WTC11 (cell line): ENCODE measurements at regions not wholly inside any gene's neighbourhood (a gene's known extent, or its start where the extent isn't known, plus 50 kb on each side); places are given as distances from the start of the nearest gene placed in this dataset.

Experiments used
- ATAC-seq: fragments of 200-7000 bp; cut with Tn5 transposase; 2 replicates; pipeline ENCODE4 v1.10.0; 2021; ENCODE audit warnings: mild to moderate bottlenecking, moderate library complexity
- CTCF ChIA-PET: fragments of 300-600 bp; sonication (Branson Sonifier 250); formaldehyde crosslinking; loops from one replicate; lab custom pipeline; 2021; ENCODE audit warnings: antibody characterized with exemption; lab: Charles Lee
- POLR2A ChIA-PET: fragments of 350-600 bp; sonication (Branson Sonifier 250); formaldehyde crosslinking; loops from one replicate; lab custom pipeline; 2021; ENCODE audit warnings: antibody characterized with exemption; lab: Charles Lee
- DNase-seq: peaks from one replicate; pipeline ENCODE4 v3.0.0; 2021; ENCODE audit warnings: low spot score
- H3K27ac Mint-ChIP-seq: 2 replicates; pipeline ENCODE4 v1.8.0; 2021; ENCODE audit warnings: mixed read lengths
- H3K27me3 Mint-ChIP-seq: 2 replicates; pipeline ENCODE4 v1.8.0; 2021; ENCODE audit warnings: low read depth, mild to moderate bottlenecking, moderate library complexity, mixed read lengths
- H3K36me3 Mint-ChIP-seq: 2 replicates; pipeline ENCODE4 v1.8.0; 2021; ENCODE audit warnings: mixed read lengths
- H3K4me1 Mint-ChIP-seq: 2 replicates; pipeline ENCODE4 v1.8.0; 2022; ENCODE audit warnings: mixed read lengths
- H3K4me3 Mint-ChIP-seq: 2 replicates; pipeline ENCODE4 v1.8.0; 2021; ENCODE audit warnings: mild to moderate bottlenecking, moderate library complexity, mixed read lengths
- H3K9me3 Mint-ChIP-seq: 2 replicates; pipeline ENCODE4 v1.8.0; 2021; ENCODE audit warnings: mixed read lengths
- CBFB ChIP-seq: sonication (generic); formaldehyde crosslinking; IDR thresholded peaks from 2 replicates; pipeline ENCODE4 v1.8.1; 2022; ENCODE audit warnings: mild to moderate bottlenecking, low read depth, missing genetic modification reagents
- CREB1 ChIP-seq: sonication (generic); formaldehyde crosslinking; IDR thresholded peaks from 2 replicates; pipeline ENCODE4 v1.8.0; 2023; ENCODE audit warnings: mild to moderate bottlenecking, missing genetic modification reagents
- CREM ChIP-seq: sonication (generic); formaldehyde crosslinking; IDR thresholded peaks from 2 replicates; pipeline ENCODE4 v1.8.1; 2022; ENCODE audit warnings: mild to moderate bottlenecking, missing genetic modification reagents, moderate library complexity
- ELF4 ChIP-seq: sonication (generic); formaldehyde crosslinking; IDR thresholded peaks from 2 replicates; pipeline ENCODE4 v1.8.1; 2022; ENCODE audit warnings: low read depth, mild to moderate bottlenecking, moderate library complexity, missing genetic modification reagents
- GTF2I ChIP-seq: fragments of 250-450 bp; sonication (Bioruptor Pico); conservative IDR thresholded peaks from 2 replicates; pipeline ENCODE4 v1.4.0; 2021; ENCODE audit warnings: mild to moderate bottlenecking
- IRF2 ChIP-seq: sonication (generic); formaldehyde crosslinking; IDR thresholded peaks from 2 replicates; pipeline ENCODE4 v1.8.0; 2022; ENCODE audit warnings: low read depth, missing genetic modification reagents, borderline replicate concordance
- TEAD1 ChIP-seq: sonication (generic); formaldehyde crosslinking; IDR thresholded peaks from 2 replicates; pipeline ENCODE4 v1.8.0; 2022; ENCODE audit warnings: mild to moderate bottlenecking, missing genetic modification reagents
- TEAD4 ChIP-seq: sonication (generic); formaldehyde crosslinking; IDR thresholded peaks from 2 replicates; pipeline ENCODE4 v1.8.0; 2022; ENCODE audit warnings: mild to moderate bottlenecking, missing genetic modification reagents
- TF ChIP-seq, protein P1 (sequence below): sonication (generic); formaldehyde crosslinking; IDR thresholded peaks from 2 replicates; pipeline ENCODE4 v1.8.1; 2023; ENCODE audit warnings: mild to moderate bottlenecking, missing genetic modification reagents, moderate library complexity
- TF ChIP-seq, protein P2 (sequence below): fragments of 250-450 bp; sonication (Bioruptor Pico); IDR thresholded peaks from 2 replicates; pipeline ENCODE4 v2.1.2; 2022; ENCODE audit warnings: mild to moderate bottlenecking, moderate library complexity
- TF ChIP-seq, protein P3 (sequence below): sonication (generic); formaldehyde crosslinking; IDR thresholded peaks from 2 replicates; pipeline ENCODE4 v1.8.0; 2023; ENCODE audit warnings: missing genetic modification reagents, mild to moderate bottlenecking, borderline replicate concordance
- TF ChIP-seq, protein P4 (sequence below): sonication (generic); formaldehyde crosslinking; IDR thresholded peaks from 2 replicates; pipeline ENCODE4 v1.8.0; 2022; ENCODE audit warnings: mild to moderate bottlenecking, missing genetic modification reagents
- TF ChIP-seq, protein P5 (sequence below): sonication (generic); formaldehyde crosslinking; IDR thresholded peaks from 2 replicates; pipeline ENCODE4 v1.8.1; 2023; ENCODE audit warnings: mild to moderate bottlenecking, missing genetic modification reagents
- TF ChIP-seq, protein P6 (sequence below): sonication (generic); formaldehyde crosslinking; IDR thresholded peaks from 2 replicates; pipeline ENCODE4 v1.8.1; 2022; ENCODE audit warnings: missing genetic modification reagents, borderline replicate concordance
- TF ChIP-seq, protein P7 (sequence below): sonication (generic); formaldehyde crosslinking; IDR thresholded peaks from 2 replicates; pipeline ENCODE4 v1.8.1; 2023; ENCODE audit warnings: mild to moderate bottlenecking, moderate library complexity, missing genetic modification reagents

DNA sequence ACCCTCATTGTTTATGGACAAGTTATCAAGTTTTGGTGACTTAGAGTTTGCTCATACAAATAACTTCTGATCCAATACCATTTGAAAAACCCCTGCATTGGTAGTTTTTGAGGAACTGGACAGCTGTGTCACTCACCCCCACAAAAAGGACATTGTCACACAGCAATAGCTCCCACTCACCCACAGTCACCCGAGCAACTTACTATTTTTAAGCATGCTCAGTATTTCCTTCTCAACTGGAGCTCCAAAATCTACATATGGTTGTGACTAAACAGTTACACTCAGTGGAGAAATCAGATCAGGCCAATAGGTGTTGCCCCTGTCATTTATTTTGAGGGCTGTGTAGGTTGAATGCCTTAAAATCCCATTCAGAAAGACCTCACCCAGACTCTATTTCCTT is 165.2 kb upstream of the AUTS2 start:
- TF ChIP-seq GTF2I (CRISPR knock-in tag) (no peak), IRF2 (CRISPR knock-in tag) (no peak), CREM (CRISPR knock-in tag) (no peak), TEAD1 (CRISPR knock-in tag) (no peak), ELF4 (CRISPR knock-in tag) (no peak), CBFB (CRISPR knock-in tag) (no peak), CREB1 (no peak), TEAD4 (CRISPR knock-in tag) (no peak)
- TF ChIP-seq, protein P1, sequence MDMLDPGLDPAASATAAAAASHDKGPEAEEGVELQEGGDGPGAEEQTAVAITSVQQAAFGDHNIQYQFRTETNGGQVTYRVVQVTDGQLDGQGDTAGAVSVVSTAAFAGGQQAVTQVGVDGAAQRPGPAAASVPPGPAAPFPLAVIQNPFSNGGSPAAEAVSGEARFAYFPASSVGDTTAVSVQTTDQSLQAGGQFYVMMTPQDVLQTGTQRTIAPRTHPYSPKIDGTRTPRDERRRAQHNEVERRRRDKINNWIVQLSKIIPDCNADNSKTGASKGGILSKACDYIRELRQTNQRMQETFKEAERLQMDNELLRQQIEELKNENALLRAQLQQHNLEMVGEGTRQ (CRISPR knock-in tag) = no peak
- TF ChIP-seq, protein P2, sequence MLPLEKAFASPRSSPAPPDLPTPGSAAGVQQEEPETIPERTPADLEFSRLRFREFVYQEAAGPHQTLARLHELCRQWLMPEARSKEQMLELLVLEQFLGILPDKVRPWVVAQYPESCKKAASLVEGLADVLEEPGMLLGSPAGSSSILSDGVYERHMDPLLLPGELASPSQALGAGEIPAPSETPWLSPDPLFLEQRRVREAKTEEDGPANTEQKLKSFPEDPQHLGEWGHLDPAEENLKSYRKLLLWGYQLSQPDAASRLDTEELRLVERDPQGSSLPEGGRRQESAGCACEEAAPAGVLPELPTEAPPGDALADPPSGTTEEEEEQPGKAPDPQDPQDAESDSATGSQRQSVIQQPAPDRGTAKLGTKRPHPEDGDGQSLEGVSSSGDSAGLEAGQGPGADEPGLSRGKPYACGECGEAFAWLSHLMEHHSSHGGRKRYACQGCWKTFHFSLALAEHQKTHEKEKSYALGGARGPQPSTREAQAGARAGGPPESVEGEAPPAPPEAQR (CRISPR knock-in tag) = no peak
- TF ChIP-seq, protein P3, sequence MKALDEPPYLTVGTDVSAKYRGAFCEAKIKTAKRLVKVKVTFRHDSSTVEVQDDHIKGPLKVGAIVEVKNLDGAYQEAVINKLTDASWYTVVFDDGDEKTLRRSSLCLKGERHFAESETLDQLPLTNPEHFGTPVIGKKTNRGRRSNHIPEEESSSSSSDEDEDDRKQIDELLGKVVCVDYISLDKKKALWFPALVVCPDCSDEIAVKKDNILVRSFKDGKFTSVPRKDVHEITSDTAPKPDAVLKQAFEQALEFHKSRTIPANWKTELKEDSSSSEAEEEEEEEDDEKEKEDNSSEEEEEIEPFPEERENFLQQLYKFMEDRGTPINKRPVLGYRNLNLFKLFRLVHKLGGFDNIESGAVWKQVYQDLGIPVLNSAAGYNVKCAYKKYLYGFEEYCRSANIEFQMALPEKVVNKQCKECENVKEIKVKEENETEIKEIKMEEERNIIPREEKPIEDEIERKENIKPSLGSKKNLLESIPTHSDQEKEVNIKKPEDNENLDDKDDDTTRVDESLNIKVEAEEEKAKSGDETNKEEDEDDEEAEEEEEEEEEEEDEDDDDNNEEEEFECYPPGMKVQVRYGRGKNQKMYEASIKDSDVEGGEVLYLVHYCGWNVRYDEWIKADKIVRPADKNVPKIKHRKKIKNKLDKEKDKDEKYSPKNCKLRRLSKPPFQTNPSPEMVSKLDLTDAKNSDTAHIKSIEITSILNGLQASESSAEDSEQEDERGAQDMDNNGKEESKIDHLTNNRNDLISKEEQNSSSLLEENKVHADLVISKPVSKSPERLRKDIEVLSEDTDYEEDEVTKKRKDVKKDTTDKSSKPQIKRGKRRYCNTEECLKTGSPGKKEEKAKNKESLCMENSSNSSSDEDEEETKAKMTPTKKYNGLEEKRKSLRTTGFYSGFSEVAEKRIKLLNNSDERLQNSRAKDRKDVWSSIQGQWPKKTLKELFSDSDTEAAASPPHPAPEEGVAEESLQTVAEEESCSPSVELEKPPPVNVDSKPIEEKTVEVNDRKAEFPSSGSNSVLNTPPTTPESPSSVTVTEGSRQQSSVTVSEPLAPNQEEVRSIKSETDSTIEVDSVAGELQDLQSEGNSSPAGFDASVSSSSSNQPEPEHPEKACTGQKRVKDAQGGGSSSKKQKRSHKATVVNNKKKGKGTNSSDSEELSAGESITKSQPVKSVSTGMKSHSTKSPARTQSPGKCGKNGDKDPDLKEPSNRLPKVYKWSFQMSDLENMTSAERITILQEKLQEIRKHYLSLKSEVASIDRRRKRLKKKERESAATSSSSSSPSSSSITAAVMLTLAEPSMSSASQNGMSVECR (CRISPR knock-in tag) = no peak
- TF ChIP-seq, protein P4, sequence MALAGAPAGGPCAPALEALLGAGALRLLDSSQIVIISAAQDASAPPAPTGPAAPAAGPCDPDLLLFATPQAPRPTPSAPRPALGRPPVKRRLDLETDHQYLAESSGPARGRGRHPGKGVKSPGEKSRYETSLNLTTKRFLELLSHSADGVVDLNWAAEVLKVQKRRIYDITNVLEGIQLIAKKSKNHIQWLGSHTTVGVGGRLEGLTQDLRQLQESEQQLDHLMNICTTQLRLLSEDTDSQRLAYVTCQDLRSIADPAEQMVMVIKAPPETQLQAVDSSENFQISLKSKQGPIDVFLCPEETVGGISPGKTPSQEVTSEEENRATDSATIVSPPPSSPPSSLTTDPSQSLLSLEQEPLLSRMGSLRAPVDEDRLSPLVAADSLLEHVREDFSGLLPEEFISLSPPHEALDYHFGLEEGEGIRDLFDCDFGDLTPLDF = no peak
- TF ChIP-seq, protein P5, sequence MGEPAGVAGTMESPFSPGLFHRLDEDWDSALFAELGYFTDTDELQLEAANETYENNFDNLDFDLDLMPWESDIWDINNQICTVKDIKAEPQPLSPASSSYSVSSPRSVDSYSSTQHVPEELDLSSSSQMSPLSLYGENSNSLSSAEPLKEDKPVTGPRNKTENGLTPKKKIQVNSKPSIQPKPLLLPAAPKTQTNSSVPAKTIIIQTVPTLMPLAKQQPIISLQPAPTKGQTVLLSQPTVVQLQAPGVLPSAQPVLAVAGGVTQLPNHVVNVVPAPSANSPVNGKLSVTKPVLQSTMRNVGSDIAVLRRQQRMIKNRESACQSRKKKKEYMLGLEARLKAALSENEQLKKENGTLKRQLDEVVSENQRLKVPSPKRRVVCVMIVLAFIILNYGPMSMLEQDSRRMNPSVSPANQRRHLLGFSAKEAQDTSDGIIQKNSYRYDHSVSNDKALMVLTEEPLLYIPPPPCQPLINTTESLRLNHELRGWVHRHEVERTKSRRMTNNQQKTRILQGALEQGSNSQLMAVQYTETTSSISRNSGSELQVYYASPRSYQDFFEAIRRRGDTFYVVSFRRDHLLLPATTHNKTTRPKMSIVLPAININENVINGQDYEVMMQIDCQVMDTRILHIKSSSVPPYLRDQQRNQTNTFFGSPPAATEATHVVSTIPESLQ = no peak
- TF ChIP-seq, protein P6, sequence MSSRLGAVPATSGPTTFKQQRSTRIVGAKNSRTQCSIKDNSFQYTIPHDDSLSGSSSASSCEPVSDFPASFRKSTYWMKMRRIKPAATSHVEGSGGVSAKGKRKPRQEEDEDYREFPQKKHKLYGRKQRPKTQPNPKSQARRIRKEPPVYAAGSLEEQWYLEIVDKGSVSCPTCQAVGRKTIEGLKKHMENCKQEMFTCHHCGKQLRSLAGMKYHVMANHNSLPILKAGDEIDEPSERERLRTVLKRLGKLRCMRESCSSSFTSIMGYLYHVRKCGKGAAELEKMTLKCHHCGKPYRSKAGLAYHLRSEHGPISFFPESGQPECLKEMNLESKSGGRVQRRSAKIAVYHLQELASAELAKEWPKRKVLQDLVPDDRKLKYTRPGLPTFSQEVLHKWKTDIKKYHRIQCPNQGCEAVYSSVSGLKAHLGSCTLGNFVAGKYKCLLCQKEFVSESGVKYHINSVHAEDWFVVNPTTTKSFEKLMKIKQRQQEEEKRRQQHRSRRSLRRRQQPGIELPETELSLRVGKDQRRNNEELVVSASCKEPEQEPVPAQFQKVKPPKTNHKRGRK (CRISPR knock-in tag) = no peak
- TF ChIP-seq, protein P7, sequence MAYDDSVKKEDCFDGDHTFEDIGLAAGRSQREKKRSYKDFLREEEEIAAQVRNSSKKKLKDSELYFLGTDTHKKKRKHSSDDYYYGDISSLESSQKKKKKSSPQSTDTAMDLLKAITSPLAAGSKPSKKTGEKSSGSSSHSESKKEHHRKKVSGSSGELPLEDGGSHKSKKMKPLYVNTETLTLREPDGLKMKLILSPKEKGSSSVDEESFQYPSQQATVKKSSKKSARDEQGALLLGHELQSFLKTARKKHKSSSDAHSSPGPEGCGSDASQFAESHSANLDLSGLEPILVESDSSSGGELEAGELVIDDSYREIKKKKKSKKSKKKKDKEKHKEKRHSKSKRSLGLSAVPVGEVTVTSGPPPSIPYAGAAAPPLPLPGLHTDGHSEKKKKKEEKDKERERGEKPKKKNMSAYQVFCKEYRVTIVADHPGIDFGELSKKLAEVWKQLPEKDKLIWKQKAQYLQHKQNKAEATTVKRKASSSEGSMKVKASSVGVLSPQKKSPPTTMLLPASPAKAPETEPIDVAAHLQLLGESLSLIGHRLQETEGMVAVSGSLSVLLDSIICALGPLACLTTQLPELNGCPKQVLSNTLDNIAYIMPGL (CRISPR knock-in tag) = no peak
- TF ChIP-seq, all 79 proteins: peak for 0
- no peak for DNase-seq
- POLR2A ChIA-PET = no interaction called here
- CTCF ChIA-PET = no interaction called here
- Mint-ChIP-seq H3K4me3 (no peak overlapping the region), H3K9me3 (peaks cover 9% of the 10 kb centered on the region), H3K27me3 (peaks cover 36% of the 10 kb centered on the region), H3K27ac (no peak overlapping the region), H3K4me1 (peaks cover 15% of the 10 kb centered on the region), H3K36me3 (no peaks in the 10 kb centered on the region)
- no peak for ATAC-seq
